Tibial artery (tissue), 4 donors: ENCODE measurements at regions not wholly inside any gene's neighbourhood (a gene's known extent, or its start where the extent isn't known, plus 50 kb on each side); places are given as distances from the start of the nearest gene placed in this dataset.

Experiments
- DNase-seq, 2 donors: peaks; one replicate each; pipeline ENCODE4 v3.0.0-alpha.2; 2019
- H3K27ac ChIP-seq, 2 donors: fragments of 200-600 bp; sonication (generic) in 1 of 2; 1 replicate in 1 of 2; 2 replicates in 1 of 2; pipeline ENCODE4 v1.5.1; 2018 to 2019; ENCODE audit warnings: mild to moderate bottlenecking in 1 of 2
- H3K27me3 ChIP-seq, 2 donors: fragments of 200-600 bp; sonication (generic) in 1 of 2; one replicate each; pipeline versions ENCODE4 v1.5.1 to v1.6.0; 2016 to 2019
- H3K36me3 ChIP-seq, 3 donors: fragments of 200-600 bp; sonication (generic) in 2 of 3; one replicate each; pipeline ENCODE4 v1.5.1; 2016 to 2019; ENCODE audit warnings: mild to moderate bottlenecking in 2 of 3
- H3K4me1 ChIP-seq, 4 donors: fragments of 200-600 bp; sonication (generic) in 2 of 4; 1 replicate in 3 of 4; 2 replicates in 1 of 4; pipeline ENCODE4 v1.5.1; 2016 to 2019
- H3K4me3 ChIP-seq, 2 donors: fragments of 200-600 bp; sonication (generic) in 1 of 2; 1 replicate in 1 of 2; 2 replicates in 1 of 2; pipeline ENCODE4 v1.5.1; 2018 to 2019; ENCODE audit warnings: mild to moderate bottlenecking in 2 of 2
- H3K9me3 ChIP-seq, 3 donors: fragments of 200-600 bp; sonication (generic) in 1 of 3; one replicate each; pipeline ENCODE4 v1.5.1; 2016 to 2019
- CTCF ChIP-seq, 2 experiments: fragments of 200-600 bp in 1 of 2; fragments of 450-650 bp in 1 of 2; IDR thresholded peaks; one replicate each; pipeline ENCODE4 v1.5.1; 2017 to 2019; ENCODE audit warnings: antibody characterized with exemption in 2 of 2, mild to moderate bottlenecking in 1 of 2, moderate library complexity in 1 of 2
- intact Hi-C: fragments of 100-400 bp; cut with DNase I; formaldehyde crosslinking; loops from one replicate; pipeline ENCODE4 v1.15.0; 2023; ENCODE audit warnings: low total_unique reads

- no peaks in the 10 kb centered on the region for H3K36me3 ChIP-seq
- H3K4me1 ChIP-seq = no peaks in the 10 kb centered on the region
- no peak for TF ChIP-seq CTCF (IDR thresholded peaks at IDR 0.05)
- H3K27ac ChIP-seq = no peak overlapping the region
- H3K27me3 ChIP-seq = no peaks in the 10 kb centered on the region
- H3K9me3 ChIP-seq = no peaks in the 10 kb centered on the region
- no peak overlapping the region for H3K4me3 ChIP-seq
- no peak for DNase-seq
- intact Hi-C loops = no loop called here
These were observed 445.0 kb upstream of the GOLIM4 start for GRCh38 chr3:168540726-168541125.

- Histone ChIP-seq H3K27me3 (no peaks in the 10 kb centered on the region), H3K27ac (no peak overlapping the region), H3K9me3 (no peaks in the 10 kb centered on the region), H3K4me3 (no peak overlapping the region), H3K4me1 (no peaks in the 10 kb centered on the region), H3K36me3 (no peaks in the 10 kb centered on the region)
- intact Hi-C loops = no loop called here
- no peak for TF ChIP-seq CTCF (IDR thresholded peaks at IDR 0.05)
- DNase-seq = no peak
These were observed 444.2 kb upstream of the GOLIM4 start for GRCh38 chr3:168539909-168540308.

- no peak for DNase-seq
- Histone ChIP-seq H3K36me3 (no peaks in the 10 kb centered on the region), H3K4me3 (no peak overlapping the region), H3K27me3 (no peaks in the 10 kb centered on the region), H3K4me1 (no peaks in the 10 kb centered on the region), H3K27ac (no peak overlapping the region), H3K9me3 (no peaks in the 10 kb centered on the region)
- TF ChIP-seq CTCF (IDR thresholded peaks at IDR 0.05) = no peak
- intact Hi-C loops = no loop called here
These were observed 439.0 kb upstream of the GOLIM4 start for GRCh38 chr3:168534761-168535160.

GRCh38 chr3:168533600-168533999 is 437.9 kb upstream of the GOLIM4 start:
- DNase-seq = no peak
- no peaks in the 10 kb centered on the region for H3K4me1 ChIP-seq
- H3K27ac ChIP-seq = no peak overlapping the region
- H3K4me3 ChIP-seq = no peak overlapping the region
- H3K36me3 ChIP-seq = no peaks in the 10 kb centered on the region
- H3K27me3 ChIP-seq = no peaks in the 10 kb centered on the region
- H3K9me3 ChIP-seq = no peaks in the 10 kb centered on the region
- intact Hi-C loops = no loop called here
- TF ChIP-seq CTCF (IDR thresholded peaks at IDR 0.05) = no peak

- H3K9me3 ChIP-seq = no peaks in the 10 kb centered on the region
- TF ChIP-seq CTCF (IDR thresholded peaks at IDR 0.05) = no peak
- no peaks in the 10 kb centered on the region for H3K4me1 ChIP-seq
- H3K4me3 ChIP-seq = no peak overlapping the region
- H3K27ac ChIP-seq = no peak overlapping the region
- H3K36me3 ChIP-seq = no peaks in the 10 kb centered on the region
- no peak for DNase-seq
- no peaks in the 10 kb centered on the region for H3K27me3 ChIP-seq
- intact Hi-C loops = no loop called here
These were observed 436.4 kb upstream of the GOLIM4 start for GRCh38 chr3:168532135-168532534.

- TF ChIP-seq CTCF (IDR thresholded peaks at IDR 0.05) = no peak
- H3K27me3 ChIP-seq = no peaks in the 10 kb centered on the region
- intact Hi-C loops = no loop called here
- no peak overlapping the region for H3K27ac ChIP-seq
- H3K4me1 ChIP-seq = no peaks in the 10 kb centered on the region
- DNase-seq = no peak
- H3K4me3 ChIP-seq = no peak overlapping the region
- no peaks in the 10 kb centered on the region for H3K36me3 ChIP-seq
- H3K9me3 ChIP-seq = no peaks in the 10 kb centered on the region
These were observed 435.4 kb upstream of the GOLIM4 start for GRCh38 chr3:168531116-168531515.
